Esophagus muscularis mucosa (tissue), 4 donors: ENCODE measurements at regions not wholly inside any gene's neighbourhood (a gene's known extent, or its start where the extent isn't known, plus 50 kb on each side); places are given as distances from the start of the nearest gene placed in this dataset.

Experiments used
- DNase-seq: peaks from one replicate; pipeline ENCODE4 v3.0.0-alpha.2; 2017; ENCODE audit errors: extremely low spot score
- H3K27ac ChIP-seq, 4 donors: fragments of 200-600 bp; sonication (generic); replicated peaks in 1 of 4; 1 replicate in 3 of 4; 2 replicates in 1 of 4; pipeline ENCODE4 v1.5.1; 2016 to 2019; ENCODE audit warnings: mild to moderate bottlenecking in 1 of 4
- H3K27me3 ChIP-seq, 4 donors: fragments of 200-600 bp; sonication (generic); one replicate each; pipeline versions ENCODE4 v1.5.1 to v1.6.0; 2016 to 2019
- H3K36me3 ChIP-seq, 4 donors: fragments of 200-600 bp; sonication (generic); one replicate each; pipeline ENCODE4 v1.5.1; 2016 to 2019
- H3K4me1 ChIP-seq, 4 donors: fragments of 200-600 bp; sonication (generic); one replicate each; pipeline ENCODE4 v1.5.1; 2016 to 2019
- H3K4me3 ChIP-seq, 4 donors: fragments of 200-600 bp; sonication (generic); 1 replicate in 2 of 4; 2 replicates in 2 of 4; pipeline ENCODE4 v1.5.1; 2016 to 2019; ENCODE audit warnings: mild to moderate bottlenecking in 4 of 4, moderate library complexity in 1 of 4
- H3K9me3 ChIP-seq, 4 donors: fragments of 200-600 bp; sonication (generic); 1 replicate in 3 of 4; 2 replicates in 1 of 4; pipeline ENCODE4 v1.5.1; 2016 to 2019
- CTCF ChIP-seq, 3 experiments: fragments of 200-600 bp in 2 of 3; fragments of 450-650 bp in 1 of 3; sonication (generic) in 2 of 3; IDR thresholded peaks; one replicate each; pipeline ENCODE4 v1.5.1; 2017 to 2019; ENCODE audit warnings: antibody characterized with exemption in 3 of 3, mild to moderate bottlenecking in 2 of 3, moderate library complexity in 1 of 3
- EP300 ChIP-seq: sonication (generic); formaldehyde crosslinking; IDR thresholded peaks from one replicate; pipeline ENCODE4 v1.6.1; 2017; ENCODE audit warnings: antibody characterized with exemption
- POLR2A ChIP-seq: fragments of 450-650 bp; IDR thresholded peaks from one replicate; pipeline ENCODE4 v1.6.1; 2017; ENCODE audit warnings: antibody characterized with exemption, moderate library complexity, mild to moderate bottlenecking, low read depth
- POLR2AphosphoS5 ChIP-seq, 2 donors: sonication (generic); formaldehyde crosslinking; IDR thresholded peaks; one replicate each; pipeline ENCODE4 v1.6.1; 2017; ENCODE audit warnings: antibody characterized with exemption in 2 of 2
- WGBS: methylation state at CpG from one replicate; pipeline ENCODE4 v1.1.5; 2018; 5-methylcytosine and 5-hydroxymethylcytosine counted together
- intact Hi-C: fragments of 100-400 bp; cut with DNase I; formaldehyde crosslinking; loops from one replicate; pipeline ENCODE4 v1.15.1; 2023

DNA sequence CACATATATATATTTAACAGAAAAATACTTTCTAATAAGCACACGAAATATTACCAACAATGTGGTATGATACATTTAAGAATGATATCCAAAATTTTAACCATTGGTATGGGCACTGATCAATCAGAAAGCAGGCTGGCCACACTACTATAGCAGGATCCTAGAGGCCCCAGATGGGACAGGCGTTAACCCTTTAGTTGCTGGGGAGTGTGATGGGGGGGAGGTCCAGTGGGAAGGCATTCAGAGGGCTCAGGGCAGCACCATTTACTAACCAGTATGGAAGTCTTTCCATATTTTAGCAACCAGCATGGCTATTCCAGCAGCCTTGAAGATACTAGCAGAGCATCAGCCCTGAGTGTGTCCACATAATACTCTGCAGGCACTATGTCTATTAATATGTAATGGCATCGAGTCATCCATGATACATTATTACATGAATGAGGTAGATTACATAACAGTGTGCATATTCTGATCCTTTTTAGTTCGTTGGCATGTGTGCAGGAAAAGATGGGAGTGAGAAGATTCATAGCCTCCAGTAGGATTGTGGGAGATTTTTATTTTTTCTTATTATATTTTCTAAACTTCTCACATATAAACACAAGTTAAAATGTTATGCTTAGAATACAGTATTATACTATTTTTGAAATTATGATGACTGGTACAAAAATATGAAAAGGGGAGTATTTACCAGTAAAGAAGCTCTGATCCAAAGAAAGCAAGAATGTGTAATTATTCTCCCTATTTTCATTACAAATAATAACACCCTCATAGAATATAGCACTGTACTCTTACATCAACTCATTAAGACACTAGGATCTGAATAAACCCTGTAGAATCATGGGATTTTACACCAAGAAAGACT is 78.9 kb downstream of the FAM217A start:
- Histone ChIP-seq H3K9me3 (no peaks in the 10 kb centered on the region), H3K27ac (no peak overlapping the region), H3K4me3 (no peak overlapping the region), H3K36me3 (peaks cover 0 to 4% (median 0%) of the 10 kb centered on the region in 4 donors), H3K27me3 (no peaks in the 10 kb centered on the region), H3K4me1 (peaks cover 0 to 16% (median 11%) of the 10 kb centered on the region in 4 donors)
- no peak for DNase-seq
- WGBS: 79% methylated on average over 4 of the region's 4 CpGs
- intact Hi-C loops: no loop called here
- TF ChIP-seq POLR2AphosphoS5 (IDR thresholded peaks at IDR 0.05) (no peak), POLR2A (no peak), EP300 (no peak), CTCF (IDR thresholded peaks at IDR 0.05) (no peak)

DNA sequence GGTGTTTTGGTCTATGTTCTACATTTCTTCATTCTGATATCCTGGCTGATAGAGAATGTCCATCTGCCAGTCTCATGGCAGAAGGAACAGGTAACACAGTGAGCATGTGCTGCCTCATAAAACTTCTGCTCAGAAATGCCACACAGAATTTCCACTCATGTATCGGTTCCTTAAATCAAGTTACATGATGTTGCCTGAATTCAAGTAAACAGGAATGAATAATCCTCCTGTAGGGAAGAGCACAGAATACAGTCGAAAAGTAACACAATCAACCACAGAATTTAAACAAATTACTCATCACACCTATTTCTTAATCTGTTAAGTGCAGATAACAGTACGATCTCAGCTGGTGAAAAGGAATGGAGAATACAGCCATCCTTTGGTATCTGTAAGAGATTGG is 74.7 kb downstream of the FAM217A start:
- intact Hi-C loops: no loop called here
- 76% methylated on average over 3 of the region's 3 CpGs for WGBS

DNA sequence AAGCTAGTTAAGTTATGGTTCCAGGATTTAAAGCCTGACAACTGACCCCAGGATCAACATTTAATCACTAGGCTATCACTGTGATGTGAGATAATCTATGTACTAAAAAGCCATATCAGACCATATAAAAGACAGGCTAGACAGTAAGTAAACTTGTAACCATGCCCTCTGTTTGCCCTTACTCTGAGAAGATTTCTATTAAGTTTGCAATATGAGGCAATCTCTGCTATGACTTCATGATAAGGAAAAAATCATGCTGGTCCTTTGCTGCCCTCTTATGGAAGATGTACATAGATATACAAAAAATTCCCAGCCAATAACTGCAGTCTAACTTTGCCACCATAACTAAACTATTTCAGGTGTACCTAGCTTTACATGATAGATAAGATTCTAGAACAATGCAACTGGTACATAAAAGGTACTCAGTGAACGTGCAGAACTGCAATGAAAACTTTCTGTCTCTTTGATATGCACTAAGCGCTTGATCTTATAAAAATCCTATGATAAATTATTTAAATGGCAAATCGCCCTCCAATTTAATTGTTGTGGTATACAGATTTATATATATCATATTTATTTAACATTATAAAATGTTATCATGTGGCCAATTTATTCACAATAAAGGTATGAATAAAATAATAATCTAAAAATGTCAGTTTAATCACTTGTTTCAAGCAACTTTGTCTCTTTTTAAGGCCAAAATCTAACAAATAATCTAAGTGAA is 70.5 kb downstream of the FAM217A start:
- peak; percentile 51 to 55 (median 52) for TF ChIP-seq CTCF (IDR thresholded peaks at IDR 0.05)
- TF ChIP-seq POLR2AphosphoS5 (IDR thresholded peaks at IDR 0.05): no peak
- peaks cover 6 to 20% (median 16%) of the 10 kb centered on the region in 4 donors for H3K4me1 ChIP-seq
- H3K36me3 ChIP-seq: peaks cover 0 to 1% (median 0%) of the 10 kb centered on the region in 4 donors
- H3K27me3 ChIP-seq: no peaks in the 10 kb centered on the region
- peak overlapping the region in 3 of 4 donors; percentile 12 to 57 (median 38) for H3K27ac ChIP-seq
- no peak for DNase-seq
- no peak overlapping the region for H3K4me3 ChIP-seq
- WGBS: 72% methylated on average over 3 of the region's 3 CpGs
- no peaks in the 10 kb centered on the region for H3K9me3 ChIP-seq
- intact Hi-C loops: no loop called here

More for the DNA sequence above, 74.7 kb downstream of the FAM217A start:
- no peaks in the 10 kb centered on the region for H3K9me3 ChIP-seq
- H3K4me1 ChIP-seq: peaks cover 6 to 17% (median 10%) of the 10 kb centered on the region in 4 donors
- no peaks in the 10 kb centered on the region for H3K27me3 ChIP-seq
- H3K4me3 ChIP-seq: no peak overlapping the region
- TF ChIP-seq POLR2A: no peak
- no peak for TF ChIP-seq CTCF (IDR thresholded peaks at IDR 0.05)
- TF ChIP-seq EP300: no peak
- no peak for TF ChIP-seq POLR2AphosphoS5 (IDR thresholded peaks at IDR 0.05)
- peaks cover 0 to 4% (median 0%) of the 10 kb centered on the region in 4 donors for H3K36me3 ChIP-seq
- DNase-seq: no peak
- no peak overlapping the region for H3K27ac ChIP-seq

DNA sequence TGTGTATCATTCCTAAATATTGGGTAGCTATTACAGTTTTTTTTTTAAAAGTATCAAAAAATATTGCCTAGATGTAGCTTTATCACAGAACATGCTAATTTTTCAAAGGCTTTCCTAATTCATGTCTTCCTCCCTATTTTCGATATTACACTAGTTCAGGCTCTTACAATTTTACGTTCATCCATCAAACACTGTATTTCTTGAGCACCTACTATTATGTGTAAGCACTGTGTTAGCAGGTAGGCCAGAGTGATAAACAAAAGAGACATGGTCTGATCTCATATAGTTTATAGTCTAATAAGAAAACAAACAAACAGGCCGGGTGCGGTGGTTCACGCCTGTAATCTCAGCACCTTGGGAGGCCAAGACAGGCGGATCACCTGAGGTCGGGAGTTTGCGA is 69.5 kb downstream of the FAM217A start:
- no peak overlapping the region for H3K4me3 ChIP-seq
- H3K36me3 ChIP-seq: no peaks in the 10 kb centered on the region
- no peaks in the 10 kb centered on the region for H3K27me3 ChIP-seq
- DNase-seq: no peak
- TF ChIP-seq POLR2A (no peak), EP300 (no peak), POLR2AphosphoS5 (IDR thresholded peaks at IDR 0.05) (no peak), CTCF (IDR thresholded peaks at IDR 0.05) (no peak)
- H3K27ac ChIP-seq: no peak overlapping the region
- intact Hi-C loops: no loop called here
- peaks cover 6 to 20% (median 19%) of the 10 kb centered on the region in 4 donors for H3K4me1 ChIP-seq
- 88% methylated on average over 8 of the region's 8 CpGs for WGBS
- H3K9me3 ChIP-seq: no peaks in the 10 kb centered on the region
